ENCODE measurements at regions not wholly inside any gene's neighbourhood (a gene's known extent, or its start where the extent isn't known, plus 50 kb on each side); places are given as distances from the start of the nearest gene placed in this dataset.

- TF ChIP-seq CTCF (IDR thresholded peaks at IDR 0.05; ENCODE audit: insufficient read depth, low read depth, low read length) (no peak), EZH2 (IDR thresholded peaks at IDR 0.05; ENCODE audit: insufficient read depth, low read length) (no peak)
Measured at GRCh38 chr17:52938623-52939230, 780.2 kb upstream of the CA10 start.

Measured in astrocyte (in vitro differentiated cells and primary cell).